ENCODE measurements at regions not wholly inside any gene's neighbourhood (a gene's known extent, or its start where the extent isn't known, plus 50 kb on each side); places are given as distances from the start of the nearest gene placed in this dataset.

- TF ChIP-seq CREB1 (IDR thresholded peaks at IDR 0.05) (no peak), KDM5A (IDR thresholded peaks at IDR 0.05; ENCODE audit: low read length) (no peak), POLR2AphosphoS5 (IDR thresholded peaks at IDR 0.05; ENCODE audit: low read depth, low read length) (no peak)
These were observed 74.2 kb upstream of the HECW1 start for GRCh38 chr7:43038254-43038653.

All from H1 (cell line).